HG03342 (cell line): ENCODE measurements at regions not wholly inside any gene's neighbourhood (a gene's known extent, or its start where the extent isn't known, plus 50 kb on each side); places are given as distances from the start of the nearest gene placed in this dataset.

Experiments used
- ATAC-seq: cut with Tn5 transposase; IDR thresholded peaks from one replicate; pipeline ENCODE4 v1.9.1; 2021; ENCODE audit warnings: mild to moderate bottlenecking, moderate library complexity; ENCODE audit not compliant: unreplicated experiment

DNA sequence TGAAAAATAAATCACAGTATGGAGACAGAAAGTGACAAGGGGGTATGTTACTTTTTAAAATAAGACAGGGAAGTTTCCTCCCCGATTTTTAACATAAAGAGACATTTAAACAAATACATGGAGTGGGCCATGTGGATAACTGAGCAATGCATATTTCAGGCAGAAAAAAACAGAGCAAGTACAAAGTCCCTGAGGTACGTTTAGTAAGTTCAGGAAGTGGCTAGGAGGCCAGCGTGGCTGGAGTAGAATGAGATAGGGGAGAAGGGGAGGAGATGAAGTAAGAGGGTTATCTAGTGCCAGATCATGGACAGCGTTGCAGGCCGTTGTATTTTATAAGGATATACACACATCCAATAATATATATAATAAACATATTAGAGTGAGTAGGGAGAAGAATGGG is 84.2 kb upstream of the ELL2 start:
- no peak for ATAC-seq

GRCh38 chr5:96043446-96043845 is 81.8 kb upstream of the ELL2 start:
- ATAC-seq = no peak

DNA sequence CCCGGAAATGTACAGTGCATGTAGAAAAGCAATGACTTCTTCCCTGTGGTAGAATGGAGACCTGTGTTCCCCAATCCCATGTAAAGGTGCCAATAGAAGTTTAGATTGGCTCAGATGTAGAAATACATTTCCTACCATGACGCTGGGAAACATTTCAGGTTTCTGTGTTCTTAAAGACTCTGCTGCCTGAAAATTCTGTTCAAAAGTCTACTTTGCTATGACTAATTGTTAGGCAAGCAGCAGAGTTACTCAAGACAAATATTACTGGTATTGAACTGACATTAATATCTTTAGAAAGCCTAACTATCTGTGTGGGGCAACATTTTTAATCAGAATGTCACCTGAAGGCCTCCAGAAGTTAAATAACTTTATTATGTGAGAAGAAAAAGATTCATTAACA is 75.5 kb upstream of the ELL2 start:
- no peak for ATAC-seq

DNA sequence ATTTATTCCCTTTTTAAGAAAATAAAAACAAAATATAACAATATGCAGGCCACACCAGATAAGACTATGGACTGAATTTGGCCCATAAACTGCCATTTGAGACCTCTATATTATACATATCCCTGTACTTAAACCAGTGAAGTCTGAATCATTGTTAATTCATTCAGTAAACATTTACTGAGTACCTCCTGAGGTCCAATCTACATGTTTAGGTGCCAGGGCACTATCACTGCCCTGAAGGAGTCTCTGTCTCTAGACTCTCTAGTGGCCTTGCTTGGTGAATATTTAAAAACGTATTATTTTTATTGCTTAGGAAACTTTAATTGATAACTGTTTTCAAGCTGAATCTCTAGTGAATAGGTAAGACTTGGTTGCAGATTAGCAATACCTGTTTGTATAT is 74.7 kb upstream of the ELL2 start:
- no peak for ATAC-seq

DNA sequence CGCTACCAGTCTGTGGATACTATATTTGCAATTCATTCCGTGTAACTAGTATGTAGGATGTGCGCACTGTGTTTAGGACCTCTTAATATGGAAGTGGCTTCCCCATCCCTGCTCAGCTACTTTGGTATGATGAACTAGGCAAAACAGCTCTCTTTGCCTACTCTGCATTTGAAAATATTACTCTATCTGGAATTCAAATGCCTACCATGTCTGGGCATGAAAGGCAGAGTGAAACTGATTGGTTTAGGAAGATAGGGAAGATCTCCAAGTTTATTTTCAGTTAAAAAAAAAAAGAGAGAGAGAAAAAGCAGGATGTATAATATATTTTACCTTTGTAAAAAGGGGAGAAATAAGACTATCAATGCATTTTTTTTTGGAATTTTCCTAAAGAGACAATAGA is 74.1 kb upstream of the ELL2 start:
- no peak for ATAC-seq

DNA sequence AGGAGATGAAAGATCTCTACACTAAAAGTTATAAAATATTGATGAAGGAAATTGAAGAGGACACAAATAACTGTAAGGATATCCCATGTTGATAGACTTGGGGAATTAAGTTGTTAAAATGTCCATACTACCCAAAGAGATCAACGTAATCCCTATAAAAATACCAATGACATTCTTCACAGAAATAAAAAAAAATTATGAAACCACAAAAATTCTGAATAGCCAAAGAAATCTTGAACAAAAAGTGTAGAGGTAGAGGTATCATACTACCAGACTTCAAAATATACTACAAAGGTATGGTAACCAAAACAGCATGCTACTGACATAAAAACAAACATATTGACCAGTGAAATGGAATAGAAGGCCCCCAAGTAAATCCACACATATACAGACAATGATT is 71.5 kb upstream of the ELL2 start:
- ATAC-seq = no peak

- ATAC-seq = no peak
Observed at GRCh38 chr5:96031811-96032261, 70.2 kb upstream of the ELL2 start.

- no peak for ATAC-seq
Observed at GRCh38 chr5:96031180-96031579, 69.5 kb upstream of the ELL2 start.

DNA sequence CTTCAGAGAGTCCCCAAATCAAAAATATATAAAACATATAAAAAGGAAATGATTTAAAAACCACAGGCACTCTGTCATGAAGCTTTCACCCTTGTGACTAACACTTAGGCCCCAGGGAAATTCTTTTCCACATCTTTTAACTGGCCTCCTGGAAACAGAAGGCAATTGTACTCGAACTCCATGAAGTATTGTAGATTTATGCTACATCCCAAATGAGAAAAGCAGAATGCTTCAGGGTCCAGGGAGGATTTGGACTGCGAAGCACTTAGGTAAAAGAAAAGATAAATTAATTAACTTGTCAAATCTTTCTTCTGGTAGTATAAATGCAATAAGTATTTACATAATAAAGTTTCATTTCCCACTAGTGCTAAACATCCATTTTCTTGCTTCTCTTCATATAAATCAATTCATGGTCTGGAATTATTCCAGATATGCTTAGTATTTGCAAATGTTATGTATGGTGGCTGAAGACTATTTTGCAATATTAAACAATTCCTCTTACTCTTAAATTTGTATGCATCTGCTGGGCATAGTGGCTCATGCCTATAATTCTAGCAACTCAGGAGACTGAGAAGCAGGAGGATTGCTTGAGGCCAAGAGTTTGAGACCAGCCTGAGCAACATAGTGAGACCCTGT is 64.9 kb upstream of the ELL2 start:
- ATAC-seq = no peak

GRCh38 chr5:96024683-96025475 is 63.2 kb upstream of the ELL2 start:
- ATAC-seq = no peak

DNA sequence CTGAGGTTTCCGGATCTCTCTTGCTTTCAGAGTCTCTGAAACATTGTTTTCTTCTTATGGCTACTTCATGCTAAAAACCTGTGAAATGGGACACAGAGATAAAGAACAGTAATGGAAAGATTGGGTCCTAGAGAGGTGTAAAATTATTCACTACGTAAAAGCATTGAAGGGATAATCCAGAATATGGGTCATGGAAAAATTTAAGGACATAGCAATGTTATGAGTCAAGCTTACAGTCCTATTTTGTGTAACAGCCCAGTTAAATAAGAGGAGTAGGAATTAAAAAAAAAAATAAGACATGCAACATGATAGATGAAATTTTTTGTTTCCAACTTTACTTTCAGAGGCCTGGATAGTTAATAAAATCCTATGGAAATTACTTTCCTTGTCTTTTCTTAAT is 61.9 kb upstream of the ELL2 start:
- ATAC-seq = no peak

GRCh38 chr5:96022971-96023370 is 61.3 kb upstream of the ELL2 start:
- no peak for ATAC-seq

GRCh38 chr5:96017951-96018350 is 56.3 kb upstream of the ELL2 start:
- ATAC-seq = no peak

DNA sequence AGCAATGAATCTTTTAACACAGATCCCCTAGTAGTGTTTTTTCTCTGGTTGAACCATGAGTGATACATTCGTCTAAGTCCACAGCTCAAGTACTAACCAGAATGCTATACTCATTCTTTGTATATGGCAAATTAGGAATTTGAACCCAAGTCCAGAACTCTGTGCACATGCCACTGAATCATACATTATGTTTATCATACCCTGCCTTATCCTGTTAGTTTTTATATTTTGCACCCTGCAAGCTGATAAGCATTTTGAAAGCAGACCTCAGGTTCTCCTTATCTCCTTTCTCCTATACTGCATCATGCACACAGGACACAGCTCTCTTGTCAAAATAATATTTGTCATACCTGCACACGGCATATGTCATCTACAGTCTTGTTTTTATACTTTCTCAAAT is 54.6 kb upstream of the ELL2 start:
- no peak for ATAC-seq

GRCh38 chr5:96015709-96016108 is 54.1 kb upstream of the ELL2 start:
- ATAC-seq = no peak

DNA sequence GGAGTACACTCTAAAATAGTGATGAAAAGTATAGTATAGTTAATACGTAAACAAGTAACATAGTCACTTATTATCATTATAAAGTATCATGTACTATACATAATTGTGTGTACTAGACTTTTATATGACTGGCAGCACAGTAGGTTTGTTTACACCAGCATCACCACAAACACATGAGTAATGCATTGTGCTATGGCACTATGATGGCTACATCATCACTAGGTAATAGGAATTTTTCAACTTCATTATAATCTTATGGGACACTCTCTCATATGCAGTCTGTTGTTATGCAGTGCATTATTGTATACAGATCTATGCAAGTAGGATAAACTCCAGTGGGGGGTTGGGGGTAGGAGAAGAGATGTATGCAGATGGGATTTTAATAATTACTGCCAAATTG is 52.7 kb upstream of the ELL2 start:
- no peak for ATAC-seq

- no peak for ATAC-seq
Observed at GRCh38 chr5:96013254-96013653, 51.6 kb upstream of the ELL2 start.

- ATAC-seq = no peak
Observed at GRCh38 chr5:96012399-96012798, 50.7 kb upstream of the ELL2 start.
